Esophagus squamous epithelium (tissue), 4 donors: ENCODE measurements at regions not wholly inside any gene's neighbourhood (a gene's known extent, or its start where the extent isn't known, plus 50 kb on each side); places are given as distances from the start of the nearest gene placed in this dataset.

Source experiments
- POLR2A ChIP-seq, 4 donors: fragments of 450-650 bp; IDR thresholded peaks; one replicate each; pipeline ENCODE4 v1.6.1; 2017; ENCODE audit warnings: antibody characterized with exemption in 4 of 4, mild to moderate bottlenecking in 4 of 4, moderate library complexity in 3 of 4
- TF ChIP-seq, protein P1 (sequence below), 6 experiments: fragments of 450-650 bp in 4 of 6; fragments of 200-600 bp in 2 of 6; sonication (generic) in 2 of 6; IDR thresholded peaks; one replicate each; pipeline ENCODE4 v1.5.1; 2016 to 2019; ENCODE audit warnings: antibody characterized with exemption in 6 of 6, mild to moderate bottlenecking in 4 of 6, moderate library complexity in 4 of 6

DNA sequence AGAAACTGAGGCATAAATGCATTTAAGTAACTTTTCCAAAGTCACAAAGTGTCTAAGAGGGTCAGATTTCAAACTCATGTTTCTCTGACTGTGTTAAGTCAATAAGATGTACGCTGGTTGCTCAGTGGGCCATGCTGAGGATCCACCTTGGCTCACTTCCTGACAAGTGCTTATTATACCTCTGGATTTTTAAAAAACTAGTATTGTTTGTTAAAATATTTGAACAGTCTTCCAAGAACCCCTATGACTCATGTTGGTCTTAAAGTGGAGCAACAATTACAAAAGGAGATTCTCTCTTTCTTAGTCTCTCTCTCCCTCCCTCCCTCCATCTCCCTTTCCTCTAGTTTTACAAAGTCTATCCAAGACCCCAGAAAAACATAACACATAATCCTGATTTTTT, 1050.2 kb downstream of the AGBL1 start:
- TF ChIP-seq POLR2A (IDR thresholded peaks at IDR 0.05): no peak
- TF ChIP-seq, protein P1, sequence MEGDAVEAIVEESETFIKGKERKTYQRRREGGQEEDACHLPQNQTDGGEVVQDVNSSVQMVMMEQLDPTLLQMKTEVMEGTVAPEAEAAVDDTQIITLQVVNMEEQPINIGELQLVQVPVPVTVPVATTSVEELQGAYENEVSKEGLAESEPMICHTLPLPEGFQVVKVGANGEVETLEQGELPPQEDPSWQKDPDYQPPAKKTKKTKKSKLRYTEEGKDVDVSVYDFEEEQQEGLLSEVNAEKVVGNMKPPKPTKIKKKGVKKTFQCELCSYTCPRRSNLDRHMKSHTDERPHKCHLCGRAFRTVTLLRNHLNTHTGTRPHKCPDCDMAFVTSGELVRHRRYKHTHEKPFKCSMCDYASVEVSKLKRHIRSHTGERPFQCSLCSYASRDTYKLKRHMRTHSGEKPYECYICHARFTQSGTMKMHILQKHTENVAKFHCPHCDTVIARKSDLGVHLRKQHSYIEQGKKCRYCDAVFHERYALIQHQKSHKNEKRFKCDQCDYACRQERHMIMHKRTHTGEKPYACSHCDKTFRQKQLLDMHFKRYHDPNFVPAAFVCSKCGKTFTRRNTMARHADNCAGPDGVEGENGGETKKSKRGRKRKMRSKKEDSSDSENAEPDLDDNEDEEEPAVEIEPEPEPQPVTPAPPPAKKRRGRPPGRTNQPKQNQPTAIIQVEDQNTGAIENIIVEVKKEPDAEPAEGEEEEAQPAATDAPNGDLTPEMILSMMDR (IDR thresholded peaks at IDR 0.05): no peak
